CD4-positive, alpha-beta memory T cell (primary cell): ENCODE measurements at regions not wholly inside any gene's neighbourhood (a gene's known extent, or its start where the extent isn't known, plus 50 kb on each side); places are given as distances from the start of the nearest gene placed in this dataset.
"Not testable (repeated sequence)": the region's sequence is repeated elsewhere in the genome, so short reads cannot be mapped to it uniquely, and the experiment has no call there.

ENCODE experiments used
- CTCF ChIA-PET: fragments of 350-600 bp; sonication (Branson Sonifier 250); formaldehyde crosslinking; loops from one replicate; lab custom pipeline; 2021; ENCODE audit warnings: inconsistent platforms; ENCODE audit not compliant: partially characterized antibody; lab: Charles Lee
- POLR2A ChIA-PET: fragments of 350-600 bp; sonication (Branson Sonifier 250); formaldehyde crosslinking; loops from one replicate; lab custom pipeline; 2021; ENCODE audit not compliant: partially characterized antibody; lab: Charles Lee
- DNase-seq, 5 donors: peaks; one replicate each; pipeline versions ENCODE4 v3.0.0 to v3.0.0-alpha.2; 2020 to 2022; ENCODE audit warnings: mixed read lengths in 1 of 5
- H3K27ac ChIP-seq: one replicate; pipeline ENCODE4 v1.7.0; 2013; ENCODE audit warnings: low read depth, low read length
- H3K27me3 ChIP-seq: 2 replicates; pipeline ENCODE4 v1.7.0; 2013; ENCODE audit warnings: mild to moderate bottlenecking, low read length, moderate library complexity; ENCODE audit not compliant: insufficient read depth
- H3K36me3 ChIP-seq: 2 replicates; pipeline ENCODE4 v1.7.0; 2013; ENCODE audit warnings: mild to moderate bottlenecking, low read length, moderate library complexity; ENCODE audit not compliant: insufficient read depth
- H3K4me1 ChIP-seq: 2 replicates; pipeline ENCODE4 v1.7.0; 2013; ENCODE audit warnings: mild to moderate bottlenecking, low read length, moderate library complexity; ENCODE audit not compliant: insufficient read depth
- H3K4me3 ChIP-seq, 2 donors: one replicate each; pipeline ENCODE4 v1.7.0; 2013; ENCODE audit warnings: low read length in 2 of 2, mild to moderate bottlenecking in 1 of 2
- H3K9me3 ChIP-seq, 2 donors: one replicate each; pipeline ENCODE4 v1.7.0; 2013; ENCODE audit warnings: low read length in 2 of 2, control low read depth in 1 of 2; ENCODE audit not compliant: control insufficient read depth in 1 of 2
- H3K27ac Mint-ChIP-seq, 7 donors: one replicate each; pipeline ENCODE4 v1.8.0; 2020 to 2021; ENCODE audit warnings: mixed read lengths in 7 of 7, mild to moderate bottlenecking in 6 of 7, inconsistent platforms in 3 of 7, moderate library complexity in 3 of 7
- H3K27me3 Mint-ChIP-seq, 2 donors: one replicate each; pipeline ENCODE4 v1.8.0; 2020 to 2021; ENCODE audit warnings: mixed read lengths in 2 of 2
- H3K36me3 Mint-ChIP-seq, 2 donors: one replicate each; pipeline ENCODE4 v1.8.0; 2020 to 2021; ENCODE audit warnings: mixed read lengths in 2 of 2, inconsistent platforms in 1 of 2, mild to moderate bottlenecking in 1 of 2
- H3K4me1 Mint-ChIP-seq, 4 donors: one replicate each; pipeline ENCODE4 v1.8.0; 2020 to 2021; ENCODE audit warnings: mixed read lengths in 4 of 4, mild to moderate bottlenecking in 1 of 4
- H3K4me3 Mint-ChIP-seq, 8 donors: one replicate each; pipeline ENCODE4 v1.8.0; 2020 to 2021; ENCODE audit warnings: mixed read lengths in 8 of 8, mild to moderate bottlenecking in 7 of 8, moderate library complexity in 6 of 8, inconsistent platforms in 3 of 8
- H3K9me3 Mint-ChIP-seq, 8 donors: one replicate each; pipeline ENCODE4 v1.8.0; 2020 to 2021; ENCODE audit warnings: mixed read lengths in 8 of 8, mild to moderate bottlenecking in 5 of 8, inconsistent platforms in 3 of 8, moderate library complexity in 1 of 8
- intact Hi-C: fragments of 100-400 bp; cut with micrococcal nuclease; formaldehyde crosslinking; loops from one replicate; pipeline ENCODE4 v1.15.1; 2023

DNA sequence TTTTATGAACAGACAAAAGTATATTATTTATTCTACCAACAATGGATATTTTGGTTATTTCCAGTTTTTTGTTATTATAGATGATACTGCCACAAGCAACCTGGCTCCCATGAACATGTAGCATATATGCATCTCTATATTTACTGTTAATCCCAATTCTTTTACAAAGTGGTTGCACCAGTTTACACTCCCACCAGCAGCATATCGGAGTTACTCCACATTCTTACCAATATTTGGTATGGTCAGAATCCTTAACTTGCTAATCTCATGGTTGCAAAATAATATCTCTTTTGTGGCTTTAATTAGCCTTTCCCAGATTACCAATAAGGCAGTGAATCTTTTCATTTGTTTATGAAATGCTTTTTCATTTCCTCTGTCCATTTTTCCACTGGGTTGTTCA, 137.6 kb upstream of the CDYL start:
- ChIA-PET POLR2A (no interaction called here), CTCF (no interaction called here)
- Mint-ChIP-seq H3K27me3 (peaks cover 5 to 24% of the 10 kb centered on the region in 2 donors), H3K36me3 (no peaks in the 10 kb centered on the region), H3K4me3 (no peak overlapping the region), H3K27ac (no peak overlapping the region), H3K9me3 (peaks cover 0 to 12% (median 0%) of the 10 kb centered on the region in 8 donors), H3K4me1 (no peaks in the 10 kb centered on the region)
- no peak overlapping the region for H3K4me3 ChIP-seq
- intact Hi-C loops, result no loop called here
- H3K9me3 ChIP-seq, result no peaks in the 10 kb centered on the region
- H3K4me1 ChIP-seq, result no peaks in the 10 kb centered on the region
- no peak for DNase-seq
- H3K27ac ChIP-seq, result no peak overlapping the region
- H3K36me3 ChIP-seq, result no peaks in the 10 kb centered on the region
- H3K27me3 ChIP-seq, result no peaks in the 10 kb centered on the region

DNA sequence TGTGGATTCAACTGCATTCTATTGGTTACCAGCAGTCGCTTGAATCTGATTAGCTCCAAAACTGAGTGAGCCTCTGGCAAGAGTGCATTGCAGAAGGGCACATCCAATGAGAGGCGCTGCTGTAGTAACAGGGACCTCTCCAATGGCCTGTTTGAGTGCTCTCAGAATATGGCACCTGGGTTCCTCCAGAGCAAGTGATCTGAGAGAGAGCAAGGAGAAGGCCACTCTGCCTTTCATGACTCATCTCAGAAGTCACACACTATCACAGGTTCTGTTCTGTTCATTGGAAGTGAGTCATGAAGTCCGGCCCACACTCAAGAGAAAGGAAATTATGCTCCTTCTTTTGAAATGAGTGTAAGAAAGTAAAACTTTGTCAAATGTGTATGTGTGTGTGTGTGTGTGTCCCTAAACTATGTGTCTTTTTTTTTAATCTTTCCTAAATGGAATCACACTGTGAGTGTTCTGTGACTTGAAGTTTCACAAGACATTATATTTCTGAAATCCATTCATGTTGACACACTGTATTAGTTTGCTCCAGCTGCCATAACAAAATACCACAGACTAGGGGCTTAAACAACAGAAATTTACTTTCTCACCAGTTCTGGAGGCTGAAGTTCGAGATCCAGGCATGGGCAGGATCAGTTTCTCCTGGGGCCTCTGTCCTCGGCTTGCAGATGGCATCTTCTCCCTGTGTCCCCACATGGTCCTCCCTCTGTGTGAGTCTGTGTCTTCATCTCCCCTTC, 138.3 kb upstream of the CDYL start:
- Mint-ChIP-seq H3K27ac (no peak overlapping the region), H3K9me3 (peaks cover 0 to 12% (median 0%) of the 10 kb centered on the region in 8 donors), H3K36me3 (no peaks in the 10 kb centered on the region), H3K27me3 (peaks cover 4 to 19% of the 10 kb centered on the region in 2 donors), H3K4me3 (no peak overlapping the region), H3K4me1 (no peaks in the 10 kb centered on the region)
- CTCF ChIA-PET, result no interaction called here
- Histone ChIP-seq H3K27ac (no peak overlapping the region), H3K27me3 (no peaks in the 10 kb centered on the region), H3K9me3 (no peaks in the 10 kb centered on the region), H3K4me3 (no peak overlapping the region), H3K36me3 (no peaks in the 10 kb centered on the region), H3K4me1 (no peaks in the 10 kb centered on the region)
- no peak for DNase-seq
- intact Hi-C loops, result no loop called here
- POLR2A ChIA-PET, result no interaction called here

DNA sequence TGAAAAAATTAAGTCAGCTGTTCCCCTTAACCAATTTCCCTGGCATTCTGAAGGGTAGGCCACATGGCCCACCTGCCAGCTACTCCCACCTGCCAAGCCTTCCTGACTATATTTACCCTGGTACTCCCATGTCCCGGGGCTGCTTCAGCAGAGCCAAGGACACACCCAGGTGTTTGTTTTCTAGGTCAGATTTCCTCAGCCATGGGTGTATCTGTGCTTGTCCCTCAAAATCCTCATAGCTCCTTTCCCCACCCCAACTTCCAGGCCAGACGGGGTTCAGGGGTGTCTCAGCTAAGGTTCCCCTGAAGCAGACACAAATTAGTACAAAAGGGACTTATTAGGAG, 139.4 kb upstream of the CDYL start:
- Mint-ChIP-seq H3K4me1 (no peaks in the 10 kb centered on the region), H3K27me3 (peaks cover 2 to 15% of the 10 kb centered on the region in 2 donors), H3K4me3 (no peak overlapping the region), H3K27ac (no peak overlapping the region), H3K9me3 (peaks cover 0 to 12% (median 0%) of the 10 kb centered on the region in 8 donors), H3K36me3 (no peaks in the 10 kb centered on the region)
- intact Hi-C loops, result no loop called here
- H3K9me3 ChIP-seq, result no peaks in the 10 kb centered on the region
- H3K4me1 ChIP-seq, result no peaks in the 10 kb centered on the region
- no peak overlapping the region for H3K4me3 ChIP-seq
- CTCF ChIA-PET, result no interaction called here
- POLR2A ChIA-PET, result no interaction called here
- no peaks in the 10 kb centered on the region for H3K27me3 ChIP-seq
- H3K27ac ChIP-seq, result no peak overlapping the region
- no peak for DNase-seq
- H3K36me3 ChIP-seq, result no peaks in the 10 kb centered on the region

DNA sequence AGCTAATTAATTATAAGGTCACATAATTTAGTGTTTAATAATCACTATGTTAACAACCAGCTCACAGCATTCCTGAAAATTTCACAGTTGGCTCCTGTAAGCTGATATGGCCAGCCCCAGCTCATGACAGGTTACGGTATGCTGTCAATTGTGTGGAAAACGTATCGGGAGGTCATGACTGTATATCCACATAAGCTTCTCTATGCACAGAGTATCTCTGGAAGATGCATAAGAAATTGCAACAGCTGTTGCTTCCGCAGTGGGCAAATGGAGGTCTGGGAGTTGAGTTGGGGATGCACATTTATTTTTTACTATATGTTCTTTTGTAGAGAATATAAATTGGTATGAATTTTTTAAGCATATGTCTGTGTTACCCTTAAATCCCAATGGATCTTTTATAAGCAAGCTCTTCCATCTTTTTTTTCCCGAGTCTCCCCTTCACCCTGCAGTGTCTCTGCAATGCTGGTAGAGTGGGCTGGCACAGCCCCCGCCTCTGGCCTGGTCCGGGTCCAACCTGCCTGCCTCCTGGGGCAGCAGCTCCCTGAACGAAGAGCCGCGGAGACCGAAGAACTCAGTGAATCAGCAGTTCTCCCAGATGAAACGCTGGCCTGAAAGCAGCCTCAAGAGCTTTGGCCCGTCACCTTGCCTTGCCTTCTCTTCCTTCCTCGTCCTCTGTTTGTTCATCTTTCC, 139.9 kb upstream of the CDYL start:
- no peak overlapping the region for H3K27ac Mint-ChIP-seq
- Histone ChIP-seq H3K9me3 (no peaks in the 10 kb centered on the region), H3K27ac (no peak overlapping the region), H3K4me3 (no peak overlapping the region), H3K27me3 (no peaks in the 10 kb centered on the region), H3K4me1 (no peaks in the 10 kb centered on the region), H3K36me3 (no peaks in the 10 kb centered on the region)
- no peak overlapping the region for H3K4me3 Mint-ChIP-seq
- CTCF ChIA-PET, result no interaction called here
- POLR2A ChIA-PET, result no interaction called here
- H3K36me3 Mint-ChIP-seq, result no peaks in the 10 kb centered on the region
- intact Hi-C loops, result no loop called here
- peaks cover 0 to 12% (median 0%) of the 10 kb centered on the region in 8 donors for H3K9me3 Mint-ChIP-seq
- DNase-seq, result no peak
- no peaks in the 10 kb centered on the region for H3K4me1 Mint-ChIP-seq
- peaks cover 1 to 11% of the 10 kb centered on the region in 2 donors for H3K27me3 Mint-ChIP-seq

DNA sequence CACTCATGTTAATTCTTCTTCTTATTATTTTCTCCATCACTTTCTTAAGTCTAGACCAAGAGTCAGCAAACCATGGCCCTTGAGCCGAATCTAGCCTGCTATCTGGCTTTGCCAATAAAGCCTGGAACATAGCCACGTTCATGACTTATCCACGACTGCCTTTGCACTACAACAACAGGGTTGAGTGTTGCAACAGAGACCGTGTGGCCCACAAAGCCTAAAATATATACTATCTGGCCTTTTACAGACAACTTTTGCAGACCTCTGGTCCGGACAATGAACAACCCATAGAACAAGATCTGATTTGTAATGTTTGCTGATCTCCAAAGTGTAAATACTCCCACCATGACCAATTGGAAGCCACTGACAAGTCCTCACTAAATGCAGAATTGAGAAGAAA, 140.5 kb upstream of the CDYL start:
- peaks cover 0 to 14% (median 5%) of the 10 kb centered on the region in 8 donors for H3K9me3 Mint-ChIP-seq
- no peaks in the 10 kb centered on the region for H3K36me3 ChIP-seq
- no peaks in the 10 kb centered on the region for H3K9me3 ChIP-seq
- no peak overlapping the region for H3K27ac ChIP-seq
- no peak overlapping the region for H3K4me3 Mint-ChIP-seq
- H3K4me3 ChIP-seq, result no peak overlapping the region
- H3K4me1 ChIP-seq, result no peaks in the 10 kb centered on the region
- no peak overlapping the region for H3K27ac Mint-ChIP-seq
- no peaks in the 10 kb centered on the region for H3K27me3 ChIP-seq
- POLR2A ChIA-PET, result no interaction called here
- intact Hi-C loops, result no loop called here
- no peaks in the 10 kb centered on the region for H3K4me1 Mint-ChIP-seq
- CTCF ChIA-PET, result no interaction called here
- no peaks in the 10 kb centered on the region for H3K36me3 Mint-ChIP-seq
- H3K27me3 Mint-ChIP-seq, result peaks cover 1 to 11% of the 10 kb centered on the region in 2 donors
- DNase-seq, result no peak

DNA sequence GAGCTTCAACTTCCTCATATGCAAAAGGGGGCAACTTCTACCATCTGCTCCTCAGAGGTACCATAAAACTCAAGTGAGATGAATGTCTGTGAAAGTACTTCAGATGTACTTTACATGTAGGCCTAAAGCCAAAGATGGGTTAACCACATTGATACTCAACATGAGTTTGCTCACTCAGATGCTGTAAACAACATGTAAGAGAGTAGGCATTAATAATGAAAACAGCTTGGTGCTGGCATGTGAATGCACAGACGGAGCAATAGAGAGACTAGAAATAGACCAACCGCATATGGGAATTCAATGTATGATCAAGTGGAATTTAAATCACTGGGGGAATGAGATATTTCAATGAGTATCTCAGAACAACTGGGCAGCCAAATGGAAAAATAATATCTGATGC, 143.8 kb upstream of the CDYL start:
- no peak for DNase-seq

DNA sequence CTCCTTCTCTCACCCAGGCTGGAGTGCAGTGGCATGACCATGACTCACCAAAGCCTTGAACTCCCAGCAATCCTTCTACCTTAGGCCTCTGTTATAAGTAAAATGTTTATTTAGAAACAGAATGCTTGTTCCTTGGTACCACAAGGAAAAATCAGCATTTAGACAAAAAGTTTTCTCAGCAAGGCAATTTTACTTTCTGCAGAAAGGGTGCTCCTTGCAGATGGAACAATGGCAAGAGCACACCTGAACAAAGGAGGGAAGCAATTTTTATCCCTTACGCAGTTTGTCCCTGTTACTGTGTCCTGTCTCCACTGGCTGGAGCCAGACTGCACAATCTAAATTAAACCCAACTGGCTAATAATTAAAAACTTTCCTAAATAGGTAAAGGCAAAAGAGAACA, 146.4 kb upstream of the CDYL start:
- CTCF ChIA-PET, result not testable (repeated sequence)

More for the DNA sequence above, 143.8 kb upstream of the CDYL start:
- no peaks in the 10 kb centered on the region for H3K36me3 Mint-ChIP-seq
- no peaks in the 10 kb centered on the region for H3K27me3 ChIP-seq
- H3K4me3 ChIP-seq, result no peak overlapping the region
- H3K4me1 Mint-ChIP-seq, result no peaks in the 10 kb centered on the region
- H3K27me3 Mint-ChIP-seq, result peaks cover 1 to 3% of the 10 kb centered on the region in 2 donors
- no peak overlapping the region for H3K4me3 Mint-ChIP-seq
- H3K36me3 ChIP-seq, result no peaks in the 10 kb centered on the region
- ChIA-PET CTCF (no interaction called here), POLR2A (no interaction called here)
- H3K9me3 Mint-ChIP-seq, result peaks cover 0 to 31% (median 20%) of the 10 kb centered on the region in 8 donors
- intact Hi-C loops, result no loop called here
- H3K27ac Mint-ChIP-seq, result no peak overlapping the region
- H3K4me1 ChIP-seq, result no peaks in the 10 kb centered on the region
- no peak overlapping the region for H3K27ac ChIP-seq
- H3K9me3 ChIP-seq, result peaks cover 0 to 12% of the 10 kb centered on the region in 2 donors

More for the DNA sequence above, 146.4 kb upstream of the CDYL start:
- H3K27ac Mint-ChIP-seq, H3K27me3 Mint-ChIP-seq, H3K4me1 ChIP-seq, H3K36me3 Mint-ChIP-seq, H3K4me3 ChIP-seq, DNase-seq, H3K27me3 ChIP-seq, H3K27ac ChIP-seq, intact Hi-C loops, H3K36me3 ChIP-seq, H3K4me3 Mint-ChIP-seq, H3K4me1 Mint-ChIP-seq, POLR2A ChIA-PET: not testable (repeated sequence)
- H3K9me3 Mint-ChIP-seq, result peaks cover 0 to 31% (median 20%) of the 10 kb centered on the region in 8 donors
- H3K9me3 ChIP-seq, result peaks cover 0 to 12% of the 10 kb centered on the region in 2 donors
